Caco-2 (cell line): ENCODE measurements at regions not wholly inside any gene's neighbourhood (a gene's known extent, or its start where the extent isn't known, plus 50 kb on each side); places are given as distances from the start of the nearest gene placed in this dataset.

Experiments
- BruUV-seq: library from RNA; stranded (reverse); fragments of 400-500 nt; replicated peaks from 2 replicates; lab custom pipeline; 2021; lab: Mats Ljungman, UMichigan
- CTCF ChIA-PET: fragments of 300-600 bp; sonication (Branson Sonifier 250); formaldehyde crosslinking; loops from one replicate; lab custom pipeline; 2022; ENCODE audit warnings: antibody characterized with exemption; lab: Charles Lee
- POLR2A ChIA-PET: fragments of 300-600 bp; sonication (Branson Sonifier 250); formaldehyde crosslinking; loops from one replicate; lab custom pipeline; 2022; ENCODE audit warnings: antibody characterized with exemption; lab: Charles Lee
- DNase-seq, 2 experiments: peaks; one replicate each; pipeline versions ENCODE4 v3.0.0 to v3.0.0-alpha.2; 2020 to 2022
- H3K27me3 ChIP-seq: replicated peaks from 2 replicates; pipeline ENCODE4 v1.6.0; 2011; ENCODE audit warnings: low read length; ENCODE audit not compliant: control insufficient read depth, insufficient read depth
- H3K36me3 ChIP-seq: 2 replicates; pipeline ENCODE4 v1.5.1; 2011; ENCODE audit warnings: low read length; ENCODE audit not compliant: control insufficient read depth, insufficient read depth
- H3K4me1 ChIP-seq: fragments of 250-450 bp; sonication (Bioruptor Pico); 2 replicates; pipeline ENCODE4 v1.5.1; 2020; ENCODE audit warnings: mild to moderate bottlenecking
- H3K4me3 ChIP-seq: 2 replicates; pipeline ENCODE4 v1.5.1; 2011; ENCODE audit warnings: low read depth, mild to moderate bottlenecking, control low read depth, low read length
- H3K9me3 ChIP-seq: fragments of 250-450 bp; sonication (Bioruptor Pico); 2 replicates; pipeline ENCODE4 v1.5.1; 2020; ENCODE audit warnings: mild to moderate bottlenecking, moderate library complexity
- H3K27ac Mint-ChIP-seq: one replicate; pipeline ENCODE4 v1.8.0; 2022; ENCODE audit warnings: mixed read lengths; ENCODE audit not compliant: unreplicated experiment
- H3K27me3 Mint-ChIP-seq: one replicate; pipeline ENCODE4 v1.8.0; 2022; ENCODE audit warnings: mixed read lengths; ENCODE audit not compliant: insufficient read depth, unreplicated experiment
- H3K36me3 Mint-ChIP-seq: one replicate; pipeline ENCODE4 v1.8.0; 2022; ENCODE audit warnings: mild to moderate bottlenecking, mixed read lengths; ENCODE audit not compliant: insufficient read depth, unreplicated experiment
- H3K4me1 Mint-ChIP-seq: one replicate; pipeline ENCODE4 v1.8.0; 2022; ENCODE audit warnings: low read depth, mixed read lengths; ENCODE audit not compliant: unreplicated experiment
- H3K4me3 Mint-ChIP-seq: one replicate; pipeline ENCODE4 v1.8.0; 2022; ENCODE audit warnings: mild to moderate bottlenecking, moderate library complexity, mixed read lengths; ENCODE audit not compliant: unreplicated experiment
- H3K9me3 Mint-ChIP-seq: one replicate; pipeline ENCODE4 v1.8.0; 2022; ENCODE audit warnings: mixed read lengths; ENCODE audit not compliant: unreplicated experiment
- CTCF ChIP-seq, 2 experiments: fragments of 200-600 bp in 1 of 2; IDR thresholded peaks; 1 replicate in 1 of 2; 2 replicates in 1 of 2; pipeline versions ENCODE4 v1.5.1 to v1.8.0; 2011 to 2022; ENCODE audit warnings: antibody characterized with exemption in 1 of 2, control low read depth in 1 of 2, inconsistent platforms in 1 of 2, low read depth in 1 of 2, low read length in 1 of 2, mild to moderate bottlenecking in 1 of 2, moderate library complexity in 1 of 2; ENCODE audit not compliant: insufficient read depth in 1 of 2, severe bottlenecking in 1 of 2, unreplicated experiment in 1 of 2
- intact Hi-C: fragments of 100-400 bp; cut with micrococcal nuclease; formaldehyde crosslinking; loops from one replicate; pipeline ENCODE4 v1.10.0; 2022; ENCODE audit not compliant: unreplicated experiment

DNA sequence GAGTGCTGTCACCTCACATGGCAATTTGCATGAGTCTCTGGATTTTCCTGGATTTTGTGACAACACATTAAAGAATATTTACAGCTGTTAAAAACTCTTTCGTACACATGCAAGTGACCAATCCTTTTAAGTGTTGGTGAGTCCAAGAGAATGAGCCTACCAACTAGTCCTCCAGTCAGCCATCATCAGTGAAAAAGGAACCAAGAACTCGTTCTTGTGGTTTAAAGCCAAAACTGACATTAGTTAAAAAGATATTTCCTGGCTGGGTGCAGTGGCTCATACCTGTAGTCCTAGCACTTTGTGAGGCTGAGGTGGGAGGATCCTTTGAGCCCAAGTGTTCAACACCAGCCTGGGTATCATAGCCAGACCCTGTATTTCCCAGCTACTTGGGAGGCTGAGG lies 215.4 kb upstream of the ITGA4 start:
- Mint-ChIP-seq H3K9me3 (no peaks in the 10 kb centered on the region), H3K4me1 (no peaks in the 10 kb centered on the region), H3K4me3 (no peak overlapping the region), H3K27me3 (peaks cover 12% of the 10 kb centered on the region), H3K27ac (no peak overlapping the region), H3K36me3 (no peaks in the 10 kb centered on the region)
- no peak for DNase-seq
- no peaks in the 10 kb centered on the region for H3K4me1 ChIP-seq
- CTCF ChIA-PET: no interaction called here
- BruUV-seq: no TSS peak
- no peak overlapping the region for H3K4me3 ChIP-seq
- intact Hi-C loops: no loop called here
- no peaks in the 10 kb centered on the region for H3K36me3 ChIP-seq
- H3K9me3 ChIP-seq: no peaks in the 10 kb centered on the region
- POLR2A ChIA-PET: no interaction called here
- TF ChIP-seq CTCF (IDR thresholded peaks at IDR 0.05; ENCODE audit: insufficient read depth in 1 of 2, low read depth in 1 of 2, low read length in 1 of 2, severe bottlenecking in 1 of 2, unreplicated experiment in 1 of 2): no peak
- no peaks in the 10 kb centered on the region for H3K27me3 ChIP-seq

- H3K27me3 Mint-ChIP-seq: peaks cover 8% of the 10 kb centered on the region
- no peaks in the 10 kb centered on the region for H3K36me3 Mint-ChIP-seq
- BruUV-seq: no TSS peak
- H3K27ac Mint-ChIP-seq: no peak overlapping the region
- Histone ChIP-seq H3K27me3 (no peaks in the 10 kb centered on the region), H3K4me1 (no peaks in the 10 kb centered on the region), H3K36me3 (no peaks in the 10 kb centered on the region), H3K9me3 (no peaks in the 10 kb centered on the region), H3K4me3 (no peak overlapping the region)
- ChIA-PET CTCF (no interaction called here), POLR2A (no interaction called here)
- intact Hi-C loops: no loop called here
- no peak for DNase-seq
- H3K4me3 Mint-ChIP-seq: no peak overlapping the region
- H3K4me1 Mint-ChIP-seq: no peaks in the 10 kb centered on the region
- no peaks in the 10 kb centered on the region for H3K9me3 Mint-ChIP-seq
- no peak for TF ChIP-seq CTCF (IDR thresholded peaks at IDR 0.05; ENCODE audit: insufficient read depth in 1 of 2, low read depth in 1 of 2, low read length in 1 of 2, severe bottlenecking in 1 of 2, unreplicated experiment in 1 of 2)
These were observed 214.9 kb upstream of the ITGA4 start for GRCh38 chr2:181242262-181242661.

GRCh38 chr2:181243319-181243718 lies 213.9 kb upstream of the ITGA4 start:
- TF ChIP-seq CTCF (IDR thresholded peaks at IDR 0.05; ENCODE audit: insufficient read depth in 1 of 2, low read depth in 1 of 2, low read length in 1 of 2, severe bottlenecking in 1 of 2, unreplicated experiment in 1 of 2): no peak
- POLR2A ChIA-PET: no interaction called here
- intact Hi-C loops: no loop called here

More at GRCh38 chr2:181243319-181243718, 213.9 kb upstream of the ITGA4 start:
- Histone ChIP-seq H3K9me3 (no peaks in the 10 kb centered on the region), H3K4me1 (no peaks in the 10 kb centered on the region), H3K27me3 (no peaks in the 10 kb centered on the region), H3K4me3 (no peak overlapping the region), H3K36me3 (no peaks in the 10 kb centered on the region)
- Mint-ChIP-seq H3K27me3 (peaks cover 7% of the 10 kb centered on the region), H3K27ac (no peak overlapping the region), H3K4me1 (no peaks in the 10 kb centered on the region), H3K9me3 (no peaks in the 10 kb centered on the region), H3K4me3 (no peak overlapping the region), H3K36me3 (no peaks in the 10 kb centered on the region)
- DNase-seq: no peak
- CTCF ChIA-PET: no interaction called here
- no TSS peak for BruUV-seq
